Prostate gland (tissue), 2 donors: ENCODE measurements at regions not wholly inside any gene's neighbourhood (a gene's known extent, or its start where the extent isn't known, plus 50 kb on each side); places are given as distances from the start of the nearest gene placed in this dataset.

Experiments used
- CTCF ChIP-seq, 4 experiments: fragments of 200-600 bp in 2 of 4; fragments of 450-650 bp in 2 of 4; sonication (generic) in 2 of 4; IDR thresholded peaks; 1 replicate in 3 of 4; 2 replicates in 1 of 4; pipeline ENCODE4 v1.5.1; 2016 to 2019; ENCODE audit warnings: antibody characterized with exemption in 4 of 4, mild to moderate bottlenecking in 2 of 4, moderate library complexity in 2 of 4
- POLR2A ChIP-seq: fragments of 450-650 bp; IDR thresholded peaks from one replicate; pipeline ENCODE4 v1.6.1; 2016; ENCODE audit warnings: antibody characterized with exemption, mild to moderate bottlenecking
- POLR2AphosphoS5 ChIP-seq: sonication (generic); formaldehyde crosslinking; IDR thresholded peaks from one replicate; pipeline ENCODE4 v1.6.1; 2017; ENCODE audit warnings: antibody characterized with exemption

DNA sequence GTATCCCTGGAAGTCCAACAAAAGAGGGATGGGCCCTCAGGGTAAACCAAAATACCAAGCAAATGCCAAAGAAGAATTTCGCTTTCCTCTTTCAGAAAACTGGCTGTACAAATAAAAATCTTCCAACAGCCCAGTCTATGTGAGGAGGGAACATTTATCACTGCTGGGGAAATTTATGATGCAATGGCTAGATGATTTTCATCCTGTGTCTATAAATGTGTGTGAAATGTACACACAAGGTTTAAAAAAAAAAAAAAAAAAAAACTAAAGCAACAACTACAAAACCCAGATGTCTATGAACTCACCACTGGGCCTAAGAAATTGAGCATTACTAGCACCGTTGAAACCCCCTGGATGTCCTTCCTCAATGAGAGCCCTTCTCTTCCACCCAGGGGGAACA lies 68.7 kb upstream of the SLC4A11 start:
- no peak for TF ChIP-seq POLR2A
- no peak for TF ChIP-seq POLR2AphosphoS5
- TF ChIP-seq CTCF (IDR thresholded peaks at IDR 0.05): no peak
